ENCODE measurements at regions not wholly inside any gene's neighbourhood (a gene's known extent, or its start where the extent isn't known, plus 50 kb on each side); places are given as distances from the start of the nearest gene placed in this dataset.

DNA sequence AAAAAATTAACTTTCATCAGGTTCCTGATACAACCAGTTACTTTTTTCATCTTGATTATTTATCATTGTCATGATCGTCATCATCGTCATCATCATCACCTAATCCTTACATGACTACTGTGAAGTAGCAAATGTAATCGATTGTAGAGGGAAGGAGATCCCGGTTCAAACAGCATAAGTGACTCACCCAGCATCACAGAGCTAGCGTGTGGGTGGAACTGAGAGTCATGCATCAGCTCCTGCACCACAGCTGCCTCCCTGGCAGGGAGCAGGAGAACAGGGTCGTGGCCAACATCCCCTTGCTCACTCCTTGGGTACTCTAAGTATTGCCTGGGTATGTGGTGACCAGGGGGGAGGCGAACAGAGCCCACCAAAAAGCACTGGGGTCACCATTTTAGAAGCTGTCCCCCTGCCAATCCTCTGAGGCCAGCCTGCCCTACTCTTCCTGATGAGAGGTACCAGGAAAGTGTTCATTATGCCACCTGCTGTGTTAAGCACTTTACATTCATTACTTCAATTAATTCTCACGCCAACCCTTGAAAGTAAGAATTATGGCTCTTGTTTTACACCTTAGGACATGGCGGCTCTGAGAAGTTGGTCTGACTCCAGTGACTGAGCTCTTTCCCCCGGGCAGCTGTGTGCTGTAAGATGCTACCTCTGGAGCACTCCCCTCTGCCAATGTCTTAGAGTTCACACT, 425.2 kb downstream of the CD83 start:
- no peaks in the 10 kb centered on the region for H3K36me3 Mint-ChIP-seq
- ATAC-seq: no peak
- no peak overlapping the region for H3K4me3 Mint-ChIP-seq
- TF ChIP-seq ZNF423 (CRISPR knock-in tag; IDR thresholded peaks at IDR 0.05) (no peak), CREM (CRISPR knock-in tag; IDR thresholded peaks at IDR 0.05) (no peak), SMAD3 (CRISPR knock-in tag; IDR thresholded peaks at IDR 0.05; ENCODE audit: borderline replicate concordance) (no peak), GABPB1 (CRISPR knock-in tag; IDR thresholded peaks at IDR 0.05) (no peak), FOXP1 (CRISPR knock-in tag; IDR thresholded peaks at IDR 0.05; ENCODE audit: borderline replicate concordance) (no peak), TP53 (CRISPR knock-in tag; IDR thresholded peaks at IDR 0.05) (no peak)
- TF ChIP-seq, protein P1, sequence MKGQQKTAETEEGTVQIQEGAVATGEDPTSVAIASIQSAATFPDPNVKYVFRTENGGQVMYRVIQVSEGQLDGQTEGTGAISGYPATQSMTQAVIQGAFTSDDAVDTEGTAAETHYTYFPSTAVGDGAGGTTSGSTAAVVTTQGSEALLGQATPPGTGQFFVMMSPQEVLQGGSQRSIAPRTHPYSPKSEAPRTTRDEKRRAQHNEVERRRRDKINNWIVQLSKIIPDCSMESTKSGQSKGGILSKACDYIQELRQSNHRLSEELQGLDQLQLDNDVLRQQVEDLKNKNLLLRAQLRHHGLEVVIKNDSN (CRISPR knock-in tag; IDR thresholded peaks at IDR 0.05): no peak
- no peak overlapping the region for H3K27ac Mint-ChIP-seq
- POLR2A ChIA-PET: no interaction called here
- CTCF ChIA-PET: no interaction called here
- DNase-seq (ENCODE audit: low spot score): no peak
- H3K4me1 Mint-ChIP-seq: peaks cover 40% of the 10 kb centered on the region
- H3K9me3 Mint-ChIP-seq: peaks cover 8% of the 10 kb centered on the region; the same call in 1 of the 2 replicates
- H3K27me3 Mint-ChIP-seq (ENCODE audit: low read depth): no peaks in the 10 kb centered on the region

DNA sequence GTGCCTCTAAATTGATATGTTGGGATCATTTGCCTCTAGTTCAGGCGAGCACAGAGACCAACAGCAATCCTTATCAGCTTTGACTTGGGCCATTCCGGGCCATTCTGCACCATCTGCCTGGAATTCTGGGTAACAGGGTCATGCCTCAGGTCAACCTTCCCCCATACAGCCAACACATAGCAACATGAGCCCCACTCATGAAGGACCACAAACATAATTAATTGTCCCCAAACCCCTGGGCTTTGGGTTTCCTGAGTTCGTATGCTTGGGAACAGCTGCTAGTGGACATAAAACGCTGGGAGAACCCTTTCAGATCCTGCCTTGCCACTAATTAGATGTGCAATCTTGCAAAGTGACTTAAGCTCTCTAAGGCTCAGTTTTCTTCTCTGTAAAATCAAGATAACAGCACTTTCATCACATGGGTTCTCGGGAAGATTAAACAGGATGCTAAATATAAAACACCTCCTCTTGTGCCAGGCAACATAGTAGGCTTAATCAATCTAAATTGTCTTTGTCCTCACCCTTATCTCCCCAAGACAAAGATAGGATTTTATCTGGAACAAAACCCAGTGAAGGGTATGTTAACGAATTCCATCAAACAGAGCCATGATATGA, 426.5 kb downstream of the CD83 start:
- DNase-seq (ENCODE audit: low spot score): no peak
- Mint-ChIP-seq H3K36me3 (no peaks in the 10 kb centered on the region), H3K27me3 (ENCODE audit: low read depth) (no peaks in the 10 kb centered on the region), H3K27ac (no peak overlapping the region), H3K9me3 (peaks cover 3% of the 10 kb centered on the region; the same call in 1 of the 2 replicates), H3K4me3 (no peak overlapping the region), H3K4me1 (peaks cover 45% of the 10 kb centered on the region)
- TF ChIP-seq TCF7 (CRISPR knock-in tag; IDR thresholded peaks at IDR 0.05; ENCODE audit: low read depth) (no peak), ZBTB43 (CRISPR knock-in tag; IDR thresholded peaks at IDR 0.05) (no peak), MLX (CRISPR knock-in tag; IDR thresholded peaks at IDR 0.05) (no peak), CDX4 (CRISPR knock-in tag; IDR thresholded peaks at IDR 0.05; ENCODE audit: borderline replicate concordance) (no peak), ELF4 (CRISPR knock-in tag; IDR thresholded peaks at IDR 0.05; ENCODE audit: low read depth) (no peak)
- TF ChIP-seq, protein P2, sequence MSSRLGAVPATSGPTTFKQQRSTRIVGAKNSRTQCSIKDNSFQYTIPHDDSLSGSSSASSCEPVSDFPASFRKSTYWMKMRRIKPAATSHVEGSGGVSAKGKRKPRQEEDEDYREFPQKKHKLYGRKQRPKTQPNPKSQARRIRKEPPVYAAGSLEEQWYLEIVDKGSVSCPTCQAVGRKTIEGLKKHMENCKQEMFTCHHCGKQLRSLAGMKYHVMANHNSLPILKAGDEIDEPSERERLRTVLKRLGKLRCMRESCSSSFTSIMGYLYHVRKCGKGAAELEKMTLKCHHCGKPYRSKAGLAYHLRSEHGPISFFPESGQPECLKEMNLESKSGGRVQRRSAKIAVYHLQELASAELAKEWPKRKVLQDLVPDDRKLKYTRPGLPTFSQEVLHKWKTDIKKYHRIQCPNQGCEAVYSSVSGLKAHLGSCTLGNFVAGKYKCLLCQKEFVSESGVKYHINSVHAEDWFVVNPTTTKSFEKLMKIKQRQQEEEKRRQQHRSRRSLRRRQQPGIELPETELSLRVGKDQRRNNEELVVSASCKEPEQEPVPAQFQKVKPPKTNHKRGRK (CRISPR knock-in tag; IDR thresholded peaks at IDR 0.05; ENCODE audit: borderline replicate concordance): no peak
- CTCF ChIA-PET: no interaction called here
- POLR2A ChIA-PET: no interaction called here
- no peak for ATAC-seq

DNA sequence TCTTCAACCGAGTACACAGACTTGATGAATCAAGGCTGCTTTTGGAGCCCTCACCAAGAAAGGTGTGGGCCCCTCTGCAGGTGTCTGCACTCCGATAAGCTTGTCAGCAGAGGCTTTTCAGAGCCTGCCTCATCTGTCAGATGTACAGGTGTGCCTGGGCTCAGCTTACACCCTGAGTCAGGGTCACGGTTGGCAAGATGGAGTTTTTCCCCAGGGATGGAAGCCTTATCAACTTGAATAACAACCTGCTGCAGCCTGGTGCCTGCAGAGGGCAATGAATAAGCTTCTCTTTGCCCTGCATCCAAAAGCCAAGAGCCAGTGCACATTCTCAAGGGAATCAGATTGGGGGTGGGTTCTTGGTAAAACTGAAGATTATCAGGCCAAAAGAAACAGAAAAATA, 427.1 kb downstream of the CD83 start:
- CTCF ChIA-PET: no interaction called here
- no peaks in the 10 kb centered on the region for H3K36me3 Mint-ChIP-seq
- no peak for DNase-seq (ENCODE audit: low spot score)
- ATAC-seq: no peak
- POLR2A ChIA-PET: interaction anchor here (0.7 kb wide), 1 partner anchor 8 kb away, joined by 3 read pairs; no protein-coding TSS in a partner anchor
- H3K27ac Mint-ChIP-seq: no peak overlapping the region
- no peaks in the 10 kb centered on the region for H3K27me3 Mint-ChIP-seq (ENCODE audit: low read depth)
- no peaks in the 10 kb centered on the region for H3K9me3 Mint-ChIP-seq
- H3K4me1 Mint-ChIP-seq: peaks cover 51% of the 10 kb centered on the region
- no peak overlapping the region for H3K4me3 Mint-ChIP-seq
- TF ChIP-seq NFYB (CRISPR knock-in tag; conservative IDR thresholded peaks at IDR 0.05; ENCODE audit: low read depth): no peak
- no peak for TF ChIP-seq FOXK1 (CRISPR knock-in tag; IDR thresholded peaks at IDR 0.05)
- TF ChIP-seq ZNF121 (CRISPR knock-in tag; IDR thresholded peaks at IDR 0.05): no peak
- no peak for TF ChIP-seq GABPB1 (CRISPR knock-in tag; IDR thresholded peaks at IDR 0.05)
- TF ChIP-seq ZBTB43 (CRISPR knock-in tag; IDR thresholded peaks at IDR 0.05): no peak
- TF ChIP-seq ATF2 (CRISPR knock-in tag; IDR thresholded peaks at IDR 0.05; ENCODE audit: borderline replicate concordance, low read depth): no peak
- TF ChIP-seq, protein P3, sequence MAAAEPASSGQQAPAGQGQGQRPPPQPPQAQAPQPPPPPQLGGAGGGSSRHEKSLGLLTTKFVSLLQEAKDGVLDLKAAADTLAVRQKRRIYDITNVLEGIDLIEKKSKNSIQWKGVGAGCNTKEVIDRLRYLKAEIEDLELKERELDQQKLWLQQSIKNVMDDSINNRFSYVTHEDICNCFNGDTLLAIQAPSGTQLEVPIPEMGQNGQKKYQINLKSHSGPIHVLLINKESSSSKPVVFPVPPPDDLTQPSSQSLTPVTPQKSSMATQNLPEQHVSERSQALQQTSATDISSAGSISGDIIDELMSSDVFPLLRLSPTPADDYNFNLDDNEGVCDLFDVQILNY (CRISPR knock-in tag; IDR thresholded peaks at IDR 0.05): no peak
- no peak for TF ChIP-seq CBFB (CRISPR knock-in tag; IDR thresholded peaks at IDR 0.05; ENCODE audit: low read depth)
- TF ChIP-seq TP53 (CRISPR knock-in tag; IDR thresholded peaks at IDR 0.05): no peak
- TF ChIP-seq OVOL2 (CRISPR knock-in tag; IDR thresholded peaks at IDR 0.05; ENCODE audit: borderline replicate concordance): no peak
- TF ChIP-seq SOX15 (CRISPR knock-in tag; IDR thresholded peaks at IDR 0.05): no peak
